ENCODE measurements at regions not wholly inside any gene's neighbourhood (a gene's known extent, or its start where the extent isn't known, plus 50 kb on each side); places are given as distances from the start of the nearest gene placed in this dataset.

GRCh38 chr20:60345106-60345505 lies 386.9 kb downstream of the CDH26 start:
- Histone ChIP-seq H3K9me3 (ENCODE audit: control insufficient read depth, insufficient read depth, low read length) (peaks cover 18% of the 10 kb centered on the region), H2AK5ac (ENCODE audit: low read depth, low read length) (no peak overlapping the region), H2BK5ac (ENCODE audit: low read depth, low read length, poor library complexity, severe bottlenecking) (no peak overlapping the region), H4K91ac (ENCODE audit: insufficient read depth, low read depth, low read length) (no peak overlapping the region), H3K27me3 (ENCODE audit: control insufficient read depth, insufficient read depth, low read length) (no peaks in the 10 kb centered on the region), H3K4ac (ENCODE audit: low read depth, low read length) (no peak overlapping the region), H3K36me3 (ENCODE audit: control insufficient read depth, insufficient read depth, low read length) (no peaks in the 10 kb centered on the region), H3K14ac (replicated peaks; ENCODE audit: low read depth, low read length) (no peak overlapping the region), H2BK120ac (ENCODE audit: low read depth, low read length) (no peak overlapping the region), H4K8ac (ENCODE audit: low read depth in 2 of 2, low read length in 2 of 2) (no peak overlapping the region), H4K5ac (ENCODE audit: low read depth, low read length) (no peak overlapping the region), H3K27ac (ENCODE audit: insufficient read depth, low read length) (no peak overlapping the region), H3K79me1 (ENCODE audit: low read depth in 1 of 2, low read length in 2 of 2) (no peaks in the 10 kb centered on the region), H3K56ac (ENCODE audit: extremely low read depth, insufficient read depth, low read length) (no peak overlapping the region), H3K18ac (ENCODE audit: low read depth, low read length) (no peak overlapping the region), H2BK15ac (ENCODE audit: low read depth, low read length) (no peak overlapping the region), H2BK20ac (ENCODE audit: low read depth, low read length) (no peak overlapping the region), H3K4me3 (ENCODE audit: insufficient read depth, low read depth, low read length) (no peak overlapping the region), H3K4me2 (ENCODE audit: low read depth, low read length) (no peak overlapping the region), H4K20me1 (ENCODE audit: insufficient read depth, low read length) (no peaks in the 10 kb centered on the region), H3K9me1 (ENCODE audit: insufficient read depth, low read length) (no peaks in the 10 kb centered on the region), H3K4me1 (ENCODE audit: control insufficient read depth, insufficient read depth, low read length) (no peaks in the 10 kb centered on the region), H3K9ac (ENCODE audit: low read depth, low read length) (no peak overlapping the region), H2AFZ (replicated peaks; ENCODE audit: low read length, poor library complexity) (no peak overlapping the region), H2AK9ac (replicated peaks; ENCODE audit: low read depth, low read length, poor library complexity) (no peak overlapping the region), H3K23ac (ENCODE audit: low read depth, low read length) (no peak overlapping the region)
- in situ Hi-C loops (cut with MboI; ENCODE audit: low sequenced_read_pairs) (no loop called here), intact Hi-C loops (cut with micrococcal nuclease) (no loop called here), dilution Hi-C loops (cut with HindIII; ENCODE audit: low sequenced_read_pairs, unreplicated experiment) (no loop called here)
- ATAC-seq (ENCODE audit: low read depth), result no peak
- ChIA-PET POLR2A (ENCODE audit: unreplicated experiment) (no interaction called here), CTCF (no interaction called here)
- no TSS peak for BruUV-seq (replicated peaks)
- no CpG with 5 or more reads among the region's 5 CpGs for WGBS, 2 experiments (ENCODE audit: extremely low coverage in 2 of 2, insufficient read length in 1 of 2)
- no peak for DNase-seq
- no peak for TF ChIP-seq CTCF (conservative IDR thresholded peaks at IDR 0.05; ENCODE audit: low read depth, low read length)
- no peak for TF ChIP-seq RFX5 (IDR thresholded peaks at IDR 0.05; ENCODE audit: low read depth, low read length)
- no peak for TF ChIP-seq MAZ (IDR thresholded peaks at IDR 0.05; ENCODE audit: borderline replicate concordance, low read depth, low read length)
- no peak for TF ChIP-seq CEBPB (IDR thresholded peaks at IDR 0.05; ENCODE audit: low read depth, low read length)
- TF ChIP-seq BHLHE40 (IDR thresholded peaks at IDR 0.05; ENCODE audit: low read depth, low read length), result no peak
- TF ChIP-seq CHD1 (IDR thresholded peaks at IDR 0.05; ENCODE audit: low read depth, low read length), result no peak
- no peak for TF ChIP-seq POLR2A (IDR thresholded peaks at IDR 0.05; ENCODE audit: low read depth, low read length)
- TF ChIP-seq FOS (IDR thresholded peaks at IDR 0.05; ENCODE audit: low read depth, low read length), result no peak
- no peak for TF ChIP-seq MXI1 (IDR thresholded peaks at IDR 0.05; ENCODE audit: borderline replicate concordance, low read depth, low read length)
- no peak for TF ChIP-seq USF2 (IDR thresholded peaks at IDR 0.05; ENCODE audit: low read depth, low read length)
- TF ChIP-seq NFE2L2 (IDR thresholded peaks at IDR 0.05; ENCODE audit: low read depth, low read length), result no peak
- no peak for TF ChIP-seq MAFK (IDR thresholded peaks at IDR 0.05; ENCODE audit: low read depth, low read length)
- TF ChIP-seq ELK1 (IDR thresholded peaks at IDR 0.05; ENCODE audit: borderline replicate concordance, low read depth, low read length), result no peak
- TF ChIP-seq RAD21 (IDR thresholded peaks at IDR 0.05; ENCODE audit: low read length), result no peak
- TF ChIP-seq RCOR1 (IDR thresholded peaks at IDR 0.05; ENCODE audit: insufficient replicate concordance, low read length), result no peak
- TF ChIP-seq SMC3 (IDR thresholded peaks at IDR 0.05; ENCODE audit: low read depth, low read length), result no peak
